ENCODE measurements at regions not wholly inside any gene's neighbourhood (a gene's known extent, or its start where the extent isn't known, plus 50 kb on each side); places are given as distances from the start of the nearest gene placed in this dataset.
"Not testable (repeated sequence)": the region's sequence is repeated elsewhere in the genome, so short reads cannot be mapped to it uniquely, and the experiment has no call there.

GRCh38 chr6:11403035-11403601 lies 134.4 kb upstream of the TMEM170B start:
- no peak for FAIRE-seq

DNA sequence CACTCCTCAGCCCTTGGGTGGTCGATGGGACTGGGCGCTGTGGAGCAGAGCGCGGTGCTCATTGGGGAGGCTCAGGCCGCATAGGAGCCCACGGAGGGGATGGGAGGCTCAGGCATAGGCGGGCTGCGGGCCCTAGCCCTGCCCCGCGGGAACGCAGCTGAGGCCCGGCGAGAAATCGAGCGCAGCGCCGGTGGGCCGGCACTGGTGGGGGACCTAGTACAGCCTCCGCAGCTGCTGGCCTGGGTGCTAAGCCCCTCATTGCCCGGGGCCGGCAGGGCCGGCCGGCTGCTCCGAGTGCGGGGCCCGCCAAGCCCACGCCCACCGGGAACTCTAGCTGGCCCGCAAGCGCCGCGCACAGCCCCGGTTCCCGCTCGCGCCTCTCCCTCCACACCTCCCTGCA lies 135.0 kb upstream of the TMEM170B start:
- not testable (repeated sequence) for FAIRE-seq

- not testable (repeated sequence) for FAIRE-seq
Measured at GRCh38 chr6:11401954-11402353, 135.6 kb upstream of the TMEM170B start.

GRCh38 chr6:11398451-11399326 lies 138.9 kb upstream of the TMEM170B start:
- no peak for FAIRE-seq

DNA sequence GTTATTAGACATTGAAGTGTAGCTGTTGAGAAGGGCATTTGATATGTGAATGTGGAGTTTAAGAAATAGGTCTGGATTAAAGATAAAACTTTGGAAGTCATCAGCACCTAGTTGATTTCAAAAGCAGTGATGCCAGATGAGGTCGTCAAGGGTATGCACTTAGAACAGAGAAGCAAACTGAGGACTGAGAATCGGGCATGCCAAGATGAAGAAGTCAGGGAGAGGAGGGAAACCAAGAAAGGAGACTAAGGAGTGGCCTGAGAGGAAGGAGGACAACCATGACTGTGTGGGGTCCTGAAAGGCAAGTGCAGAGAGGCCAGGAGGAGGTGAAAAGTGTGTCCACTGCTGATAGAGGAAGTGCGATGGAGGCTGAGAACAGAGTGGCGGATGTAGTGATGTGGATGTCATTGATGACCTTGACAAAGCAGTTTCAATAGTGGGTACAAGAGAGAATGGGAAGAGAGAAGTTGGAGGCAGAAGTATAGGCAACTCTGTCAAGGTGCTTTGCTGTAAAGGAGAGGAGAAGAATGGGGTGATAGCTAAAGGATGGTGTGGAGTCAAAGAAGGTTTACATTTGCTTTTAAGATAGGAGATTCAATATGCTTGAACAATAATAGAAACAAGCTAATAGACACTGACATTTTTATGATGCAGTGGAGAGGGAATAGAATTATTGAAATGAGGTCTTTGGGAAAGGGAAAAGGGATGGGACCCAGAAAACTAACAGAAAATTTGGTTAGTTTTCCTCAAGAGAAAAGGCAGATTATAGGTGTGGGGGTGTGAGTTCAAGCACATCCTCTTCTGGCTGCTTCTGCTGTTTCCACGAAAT lies 139.7 kb upstream of the TMEM170B start:
- no peak for FAIRE-seq

DNA sequence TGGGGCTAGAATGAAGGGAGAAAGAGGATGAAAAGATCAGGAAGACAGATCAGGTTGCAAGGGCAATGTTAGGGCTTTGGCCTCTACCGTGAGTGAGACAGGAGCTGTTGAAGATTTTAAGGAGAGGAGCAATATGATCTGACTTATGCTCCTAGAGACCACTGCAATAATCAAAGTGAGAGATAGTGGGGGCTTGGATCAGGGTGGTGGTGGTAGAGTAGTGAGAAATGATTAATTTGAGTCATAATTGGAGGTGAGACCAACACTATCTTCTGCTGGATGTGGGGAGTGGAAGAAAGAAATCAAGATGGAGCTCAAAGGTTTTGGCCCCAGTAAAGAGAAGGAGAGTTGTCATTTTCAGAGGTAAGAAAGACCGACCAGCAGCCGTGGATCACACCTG lies 140.7 kb upstream of the TMEM170B start:
- FAIRE-seq, result no peak

- no peak for FAIRE-seq
Measured at GRCh38 chr6:11393713-11394627, 143.6 kb upstream of the TMEM170B start.

- FAIRE-seq, result no peak
Measured at GRCh38 chr6:11392778-11393507, 144.6 kb upstream of the TMEM170B start.

DNA sequence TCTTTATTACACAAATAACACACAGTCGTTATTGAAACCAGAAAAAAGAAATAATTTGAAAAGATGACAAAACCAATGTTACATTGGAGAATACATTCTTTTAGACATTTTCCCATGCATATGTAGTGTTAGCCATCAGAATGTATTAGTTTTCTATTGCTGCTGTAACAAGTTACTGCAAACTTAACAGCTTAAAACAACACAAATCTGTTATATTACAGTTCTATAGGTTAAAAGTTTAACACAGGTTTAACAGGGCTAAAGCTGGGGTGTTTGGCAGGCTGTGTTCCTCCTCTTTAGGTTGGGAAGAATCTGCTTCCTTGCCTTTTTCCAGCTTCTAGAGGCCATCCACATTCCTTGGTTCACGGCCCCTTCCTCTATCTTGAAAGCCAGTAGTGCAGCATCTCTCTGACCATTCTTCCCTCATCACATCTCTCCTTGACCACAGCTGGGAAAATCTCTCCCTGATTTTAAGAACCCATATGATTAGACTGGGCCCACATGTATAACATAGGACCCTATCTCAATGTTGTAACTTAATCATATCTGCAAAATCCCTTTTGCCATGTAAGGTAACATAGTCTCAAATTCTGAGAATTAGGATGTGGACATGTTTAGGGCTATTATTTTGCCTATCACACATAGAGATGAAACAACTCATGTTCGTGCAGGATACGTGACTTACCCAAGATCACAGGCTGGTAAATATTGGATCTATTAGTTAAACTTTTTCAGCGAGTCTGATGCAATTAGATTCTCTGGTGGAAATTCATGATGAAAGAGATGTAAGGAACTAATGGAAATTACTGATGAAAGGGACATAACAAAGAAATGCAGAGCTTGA lies 145.4 kb upstream of the TMEM170B start:
- no peak for FAIRE-seq

GRCh38 chr6:11389977-11390376 lies 147.6 kb upstream of the TMEM170B start:
- no peak for FAIRE-seq

- FAIRE-seq, result no peak
Measured at GRCh38 chr6:11388983-11389944, 148.3 kb upstream of the TMEM170B start.

DNA sequence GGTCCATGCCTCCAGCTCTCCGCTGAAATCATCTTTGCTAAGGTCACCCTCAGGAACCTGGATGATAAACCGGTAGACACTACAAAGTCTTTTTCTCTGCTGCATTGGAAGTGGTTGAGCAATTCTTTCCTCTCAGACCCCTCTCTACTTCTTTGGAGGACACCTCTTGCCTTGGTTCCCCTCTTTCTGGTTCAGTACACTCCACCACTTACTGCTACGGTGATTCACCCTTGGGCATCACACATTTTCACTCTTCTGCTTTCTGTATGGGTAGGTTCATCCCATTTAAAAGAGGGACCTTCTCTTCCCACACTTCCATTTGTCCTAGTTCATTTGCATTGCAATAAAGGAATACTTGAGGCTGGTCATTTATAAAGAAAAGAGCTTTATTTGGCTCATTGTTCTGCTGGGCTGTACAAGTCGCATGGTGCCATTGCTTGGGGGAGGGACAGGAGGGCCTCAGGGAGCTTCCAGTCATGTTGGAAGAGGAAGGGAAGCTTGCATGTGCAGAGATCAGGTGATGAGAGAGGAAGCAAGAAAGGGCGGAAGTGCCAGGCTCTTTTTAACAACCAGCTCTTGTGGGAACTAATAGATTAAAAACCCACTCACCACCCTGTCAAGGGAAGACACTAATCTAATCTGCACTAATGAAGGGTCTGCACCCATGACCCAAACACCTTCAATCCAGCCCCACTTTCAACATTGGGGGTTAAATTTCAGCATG lies 149.7 kb upstream of the TMEM170B start:
- no peak for FAIRE-seq

DNA sequence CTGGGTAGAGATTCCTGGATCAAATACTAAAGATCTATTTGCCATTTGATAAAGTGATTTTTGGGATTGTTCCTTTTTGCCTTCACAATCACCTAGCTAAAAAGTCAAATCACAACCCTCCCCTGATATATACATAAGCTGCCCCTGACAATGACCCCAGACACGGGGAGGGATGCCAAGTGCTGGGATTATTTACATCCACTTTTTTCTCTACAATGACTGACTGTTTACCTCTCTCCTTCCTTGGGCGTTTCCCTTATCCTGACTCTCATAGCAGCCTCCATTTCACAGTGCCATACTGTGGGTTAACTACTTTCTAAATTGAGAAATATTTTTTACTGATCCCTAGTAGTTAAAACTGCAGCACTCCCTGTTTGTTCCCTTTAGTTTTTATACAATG lies 150.8 kb upstream of the TMEM170B start:
- no peak for FAIRE-seq

DNA sequence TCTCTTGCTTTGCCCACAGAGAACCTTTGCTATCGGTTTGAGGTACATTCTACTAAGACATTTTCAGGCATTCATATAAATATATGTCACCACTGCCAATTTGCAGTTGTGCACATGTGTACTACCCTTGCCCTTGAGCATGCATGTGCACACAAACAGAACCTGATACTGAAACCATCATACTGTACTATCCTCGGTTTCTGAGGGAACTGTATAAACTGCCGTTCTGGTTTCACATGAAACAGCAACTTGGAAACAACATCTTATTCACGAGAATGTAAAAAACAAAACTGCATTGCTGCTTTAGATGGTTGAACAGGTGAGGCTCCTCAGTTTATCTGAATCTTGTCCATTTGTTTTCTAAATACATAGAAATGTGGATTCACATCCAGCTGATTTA lies 151.2 kb upstream of the TMEM170B start:
- no peak for FAIRE-seq

DNA sequence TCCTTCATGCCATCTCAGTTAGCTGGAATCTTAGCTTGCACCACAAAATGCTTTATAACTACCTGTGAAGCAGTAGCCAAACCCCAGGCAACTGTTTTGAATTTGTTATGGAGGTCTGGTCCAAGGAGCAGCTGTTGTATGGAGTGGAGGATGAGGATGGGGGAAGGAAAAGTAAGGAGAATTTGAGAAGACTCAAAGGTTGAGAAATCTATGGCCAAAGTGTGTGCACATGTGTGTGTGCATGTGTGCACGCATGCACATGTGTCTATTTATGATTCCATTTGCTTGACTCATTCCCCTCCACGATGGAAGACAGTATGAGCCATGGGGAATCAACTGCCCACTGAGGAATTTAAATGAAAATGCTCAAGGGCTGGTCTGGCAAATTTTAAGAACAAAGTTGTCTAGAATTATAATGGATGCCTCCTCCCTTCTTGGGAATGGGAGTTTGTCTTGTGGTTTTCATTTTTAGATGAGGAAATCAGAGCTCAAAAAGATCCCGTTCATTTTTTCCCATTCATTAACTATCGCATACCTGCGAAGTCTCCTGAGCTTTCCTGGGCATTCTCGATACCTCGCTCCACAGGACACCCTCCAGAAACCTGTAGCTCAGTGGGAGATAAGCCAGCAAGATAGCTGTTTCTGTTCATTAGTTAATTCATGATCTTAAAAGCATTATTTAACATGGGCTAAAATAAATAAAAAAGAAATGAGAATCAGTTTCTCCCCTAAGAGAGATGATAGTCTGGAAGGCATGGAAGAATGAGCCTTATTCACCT lies 152.3 kb upstream of the NEDD9 start:
- no peak for FAIRE-seq

- FAIRE-seq, result no peak
Measured at GRCh38 chr6:11381801-11382513, 149.5 kb upstream of the NEDD9 start.

DNA sequence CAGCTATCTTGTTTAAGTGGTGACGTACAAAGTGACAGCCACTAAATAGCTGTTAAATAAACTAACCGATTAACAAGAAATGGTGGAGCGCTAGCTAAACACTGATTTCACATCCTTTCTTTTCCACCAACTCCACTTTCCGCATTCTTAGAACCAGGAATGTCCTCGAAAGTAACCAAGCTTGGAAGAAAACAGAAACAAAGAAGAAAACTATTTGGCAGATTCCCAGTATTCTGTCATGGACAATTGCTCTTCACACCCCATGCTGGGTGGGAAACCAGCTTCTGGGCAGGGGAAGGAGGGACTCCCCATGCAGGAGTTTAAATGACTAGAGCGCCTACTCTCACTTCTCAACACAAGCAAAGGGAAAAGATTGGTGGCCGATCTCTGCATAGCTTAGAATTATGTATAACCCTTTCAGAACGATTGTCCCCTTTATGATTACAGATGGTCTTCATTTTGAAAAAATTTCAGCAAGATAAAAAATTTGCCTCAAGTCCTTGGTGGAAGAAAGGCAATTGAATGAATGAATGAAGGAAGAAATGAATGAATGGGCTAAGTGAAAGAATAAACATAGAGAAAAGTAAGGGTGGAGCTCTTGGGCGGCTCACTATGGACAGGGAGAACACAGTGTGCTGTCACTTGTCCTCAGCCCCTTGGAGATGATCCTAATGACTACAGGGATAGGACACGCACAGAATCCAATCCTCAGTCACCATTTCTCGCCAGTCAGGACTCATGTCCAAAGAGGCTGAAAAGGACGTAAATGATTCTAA lies 148.7 kb upstream of the NEDD9 start:
- no peak for FAIRE-seq
